Upper lobe of left lung (tissue), 4 donors: ENCODE measurements at regions not wholly inside any gene's neighbourhood (a gene's known extent, or its start where the extent isn't known, plus 50 kb on each side); places are given as distances from the start of the nearest gene placed in this dataset.

Experiments used
- CTCF ChIP-seq, 6 experiments: fragments of 450-650 bp in 4 of 6; fragments of 200-600 bp in 2 of 6; sonication (generic) in 2 of 6; IDR thresholded peaks; one replicate each; pipeline ENCODE4 v1.5.1; 2016 to 2019; ENCODE audit warnings: antibody characterized with exemption in 6 of 6
- EP300 ChIP-seq, 4 donors: sonication (generic); formaldehyde crosslinking; IDR thresholded peaks; one replicate each; pipeline ENCODE4 v1.5.1; 2017; ENCODE audit warnings: antibody characterized with exemption in 4 of 4, control low read depth in 2 of 4
- POLR2A ChIP-seq, 4 donors: fragments of 450-650 bp; IDR thresholded peaks; one replicate each; pipeline ENCODE4 v1.5.1; 2016 to 2017; ENCODE audit warnings: antibody characterized with exemption in 4 of 4, mild to moderate bottlenecking in 2 of 4

- TF ChIP-seq CTCF (IDR thresholded peaks at IDR 0.05) (no peak), EP300 (IDR thresholded peaks at IDR 0.05) (no peak), POLR2A (IDR thresholded peaks at IDR 0.05) (no peak)
These were observed 331.0 kb downstream of the HAO1 start for GRCh38 chr20:7609251-7609650.
